Thyroid gland (tissue), 4 donors: ENCODE measurements at regions not wholly inside any gene's neighbourhood (a gene's known extent, or its start where the extent isn't known, plus 50 kb on each side); places are given as distances from the start of the nearest gene placed in this dataset.

Experiments used
- DNase-seq, 2 donors: peaks; one replicate each; pipeline ENCODE4 v3.0.0-alpha.2; 2019
- H3K27ac ChIP-seq, 3 donors: fragments of 200-600 bp; sonication (generic); 1 replicate in 2 of 3; 2 replicates in 1 of 3; pipeline ENCODE4 v1.5.1; 2016 to 2019; ENCODE audit warnings: mild to moderate bottlenecking in 1 of 3, moderate library complexity in 1 of 3
- H3K27me3 ChIP-seq: fragments of 200-600 bp; sonication (generic); one replicate; pipeline ENCODE4 v1.5.1; 2019
- H3K36me3 ChIP-seq, 2 donors: fragments of 200-600 bp; sonication (generic); one replicate each; pipeline ENCODE4 v1.5.1; 2016 to 2019
- H3K4me1 ChIP-seq, 2 donors: fragments of 200-600 bp; sonication (generic); one replicate each; pipeline ENCODE4 v1.5.1; 2017 to 2019
- H3K4me3 ChIP-seq, 3 donors: fragments of 200-600 bp; sonication (generic); replicated peaks in 1 of 3; 1 replicate in 2 of 3; 2 replicates in 1 of 3; pipeline ENCODE4 v1.5.1; 2016; ENCODE audit warnings: mild to moderate bottlenecking in 1 of 3
- H3K9me3 ChIP-seq: fragments of 200-600 bp; sonication (generic); one replicate; pipeline ENCODE4 v1.5.1; 2017
- CTCF ChIP-seq, 6 experiments: fragments of 200-600 bp in 3 of 6; fragments of 450-650 bp in 3 of 6; sonication (generic) in 3 of 6; IDR thresholded peaks; one replicate each; pipeline ENCODE4 v1.5.1; 2016 to 2019; ENCODE audit warnings: antibody characterized with exemption in 6 of 6, mild to moderate bottlenecking in 2 of 6, inconsistent platforms in 1 of 6, moderate library complexity in 1 of 6
- POLR2A ChIP-seq, 2 donors: fragments of 450-650 bp; IDR thresholded peaks; one replicate each; pipeline ENCODE4 v1.6.1; 2017; ENCODE audit warnings: antibody characterized with exemption in 2 of 2, mild to moderate bottlenecking in 2 of 2, moderate library complexity in 1 of 2
- WGBS, 2 donors: methylation state at CpG; one replicate each; pipeline ENCODE4 v1.1.5; 2017; 5-methylcytosine and 5-hydroxymethylcytosine counted together
- intact Hi-C: fragments of 100-400 bp; cut with DNase I; formaldehyde crosslinking; loops from one replicate; pipeline ENCODE4 v1.15.1; 2023

DNA sequence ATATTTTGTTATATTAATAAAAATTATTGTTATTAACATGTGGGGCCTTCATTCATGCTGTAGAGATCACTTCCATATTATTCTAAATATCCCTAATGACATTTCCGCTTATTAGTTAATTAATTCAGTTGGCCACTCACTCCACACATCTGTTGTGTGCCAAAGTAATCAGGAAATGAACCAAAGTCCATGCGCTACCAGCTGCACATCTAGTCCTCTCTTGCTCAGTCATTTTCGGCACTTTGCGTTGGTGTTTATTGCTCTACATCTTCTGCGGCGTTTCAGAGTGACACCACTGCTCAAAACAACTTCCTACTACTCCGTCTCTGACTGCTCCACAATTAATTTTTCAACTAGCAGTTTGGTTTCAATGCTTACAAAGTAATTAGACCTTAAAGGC is 101.4 kb upstream of the ZFHX3 start:
- H3K27ac ChIP-seq, result no peak overlapping the region
- no peak overlapping the region for H3K4me3 ChIP-seq
- DNase-seq, result no peak
- WGBS, 2 donors, result 77 to 80% methylated on average over 7 of the region's 7 CpGs
- H3K27me3 ChIP-seq, result no peaks in the 10 kb centered on the region
- H3K36me3 ChIP-seq, result no peaks in the 10 kb centered on the region
- no peak for TF ChIP-seq CTCF (IDR thresholded peaks at IDR 0.05)
- intact Hi-C loops, result no loop called here
- H3K4me1 ChIP-seq, result no peaks in the 10 kb centered on the region
- no peaks in the 10 kb centered on the region for H3K9me3 ChIP-seq

GRCh38 chr16:73147958-73148357 is 100.0 kb upstream of the ZFHX3 start:
- H3K4me3 ChIP-seq, result no peak overlapping the region
- no peaks in the 10 kb centered on the region for H3K36me3 ChIP-seq
- H3K9me3 ChIP-seq, result no peaks in the 10 kb centered on the region
- TF ChIP-seq POLR2A (IDR thresholded peaks at IDR 0.05) (no peak), CTCF (IDR thresholded peaks at IDR 0.05) (no peak)
- H3K27me3 ChIP-seq, result no peaks in the 10 kb centered on the region
- H3K4me1 ChIP-seq, result no peaks in the 10 kb centered on the region
- H3K27ac ChIP-seq, result no peak overlapping the region
- 85 to 90% methylated on average over 3 of the region's 3 CpGs for WGBS, 2 donors
- intact Hi-C loops, result no loop called here
- no peak for DNase-seq

DNA sequence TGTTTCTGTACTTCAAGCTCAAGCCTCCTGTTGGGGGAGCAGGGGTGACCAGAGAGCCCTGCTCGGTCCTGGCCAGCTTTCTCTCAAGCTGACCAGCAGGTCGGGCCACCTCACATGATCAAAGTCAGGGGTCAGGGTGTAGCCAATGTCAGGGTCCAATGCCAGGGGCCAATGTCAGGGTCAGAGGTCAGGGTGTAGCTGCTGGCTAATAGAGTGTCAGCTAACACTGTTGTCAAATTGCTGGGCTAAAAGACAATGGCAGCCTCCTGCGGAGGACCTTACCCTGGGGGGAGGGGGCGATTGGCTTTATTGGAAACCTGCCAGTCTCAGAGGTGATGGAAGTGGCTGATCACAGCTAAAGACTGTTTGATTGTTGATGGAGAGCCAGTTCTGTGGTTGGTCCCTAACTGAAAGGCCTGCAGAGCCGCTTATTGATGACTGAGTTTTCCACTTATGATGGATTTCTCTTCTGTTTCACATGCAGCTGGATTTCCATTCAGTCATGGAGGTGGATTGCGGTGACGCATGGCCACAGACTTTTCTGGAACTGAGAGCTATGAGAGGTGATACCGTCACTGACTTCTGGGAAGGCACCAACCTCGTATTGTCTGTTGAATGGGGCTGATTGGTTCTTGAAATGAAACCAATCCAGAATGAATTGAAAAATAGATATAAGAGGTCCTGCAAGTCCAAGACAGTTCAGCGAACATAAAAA is 97.4 kb upstream of the ZFHX3 start:
- 91 to 94% methylated on average over 10 of the region's 10 CpGs for WGBS, 2 donors
- DNase-seq, result no peak
- TF ChIP-seq CTCF (IDR thresholded peaks at IDR 0.05) (no peak), POLR2A (IDR thresholded peaks at IDR 0.05) (no peak)
- intact Hi-C loops, result no loop called here
- no peaks in the 10 kb centered on the region for H3K9me3 ChIP-seq
- H3K27ac ChIP-seq, result no peak overlapping the region
- no peaks in the 10 kb centered on the region for H3K4me1 ChIP-seq
- no peak overlapping the region for H3K4me3 ChIP-seq
- H3K27me3 ChIP-seq, result no peaks in the 10 kb centered on the region
- no peaks in the 10 kb centered on the region for H3K36me3 ChIP-seq

GRCh38 chr16:73143576-73144422 is 95.9 kb upstream of the ZFHX3 start:
- no peak for TF ChIP-seq CTCF (IDR thresholded peaks at IDR 0.05)
- TF ChIP-seq POLR2A (IDR thresholded peaks at IDR 0.05), result no peak
- Histone ChIP-seq H3K4me3 (peak overlapping the region in 1 of 3 donors; percentile 2), H3K4me1 (no peaks in the 10 kb centered on the region), H3K36me3 (no peaks in the 10 kb centered on the region), H3K27me3 (no peaks in the 10 kb centered on the region), H3K9me3 (no peaks in the 10 kb centered on the region), H3K27ac (peak overlapping the region; percentile 2 to 20 (median 2))
- DNase-seq, result no peak
- WGBS, 2 donors, result 44 to 50% methylated on average over 14 of the region's 14 CpGs
- intact Hi-C loops, result no loop called here

DNA sequence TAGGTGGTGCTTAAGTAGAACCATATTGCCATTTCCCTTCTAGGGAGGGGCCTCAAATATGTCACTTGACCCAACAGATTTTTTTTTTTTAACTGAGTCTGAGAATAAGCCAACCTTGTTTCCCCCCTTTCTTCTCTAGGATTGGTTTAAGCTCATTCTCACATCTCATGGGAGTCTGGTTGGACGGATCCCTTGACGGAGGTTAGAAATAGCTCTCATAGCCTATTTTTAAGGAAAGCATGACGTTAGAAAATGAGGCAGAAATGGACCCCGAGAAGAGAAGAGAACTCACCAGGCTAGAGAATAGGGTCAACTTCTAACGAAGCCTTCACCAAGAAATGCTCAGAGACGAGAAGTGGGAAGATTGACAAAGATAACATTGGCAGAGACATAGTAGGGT is 95.1 kb upstream of the ZFHX3 start:
- H3K4me1 ChIP-seq, result no peaks in the 10 kb centered on the region
- DNase-seq, result no peak
- no peaks in the 10 kb centered on the region for H3K9me3 ChIP-seq
- no peak overlapping the region for H3K4me3 ChIP-seq
- H3K27me3 ChIP-seq, result no peaks in the 10 kb centered on the region
- TF ChIP-seq POLR2A (IDR thresholded peaks at IDR 0.05), result no peak
- TF ChIP-seq CTCF (IDR thresholded peaks at IDR 0.05), result no peak
- no peaks in the 10 kb centered on the region for H3K36me3 ChIP-seq
- intact Hi-C loops, result no loop called here
- WGBS, 2 donors, result 66 to 73% methylated on average over 6 of the region's 6 CpGs
- peak overlapping the region in 1 of 3 donors; percentile 17 for H3K27ac ChIP-seq
